Type B pancreatic cell (in vitro differentiated cells): ENCODE measurements at regions not wholly inside any gene's neighbourhood (a gene's known extent, or its start where the extent isn't known, plus 50 kb on each side); places are given as distances from the start of the nearest gene placed in this dataset.

Experiments used
- DNase-seq: peaks from one replicate; pipeline ENCODE4 v3.0.0; 2021; ENCODE audit warnings: mixed read lengths; ENCODE audit not compliant: unreplicated experiment; ENCODE audit errors: extremely low spot score
- H3K27ac Mint-ChIP-seq: 2 replicates; pipeline ENCODE4 v1.8.0; 2021; ENCODE audit warnings: mild to moderate bottlenecking, mixed read lengths
- H3K27me3 Mint-ChIP-seq: 2 replicates; pipeline ENCODE4 v1.8.0; 2021; ENCODE audit warnings: mixed read lengths
- H3K36me3 Mint-ChIP-seq: 2 replicates; pipeline ENCODE4 v1.8.0; 2021; ENCODE audit warnings: mixed read lengths
- H3K4me1 Mint-ChIP-seq: one replicate; pipeline ENCODE4 v1.8.0; 2021; ENCODE audit warnings: mixed read lengths; ENCODE audit not compliant: unreplicated experiment
- H3K4me3 Mint-ChIP-seq: 2 replicates; pipeline ENCODE4 v1.8.0; 2021; ENCODE audit warnings: mild to moderate bottlenecking, mixed read lengths
- H3K9me3 Mint-ChIP-seq: 2 replicates; pipeline ENCODE4 v1.8.0; 2021; ENCODE audit warnings: mixed read lengths
- TF ChIP-seq, protein P1 (sequence below): fragments of 200-600 bp; sonication (generic); conservative IDR thresholded peaks from 2 replicates; pipeline ENCODE4 v1.5.0; 2021; ENCODE audit warnings: antibody characterized with exemption, mild to moderate bottlenecking

DNA sequence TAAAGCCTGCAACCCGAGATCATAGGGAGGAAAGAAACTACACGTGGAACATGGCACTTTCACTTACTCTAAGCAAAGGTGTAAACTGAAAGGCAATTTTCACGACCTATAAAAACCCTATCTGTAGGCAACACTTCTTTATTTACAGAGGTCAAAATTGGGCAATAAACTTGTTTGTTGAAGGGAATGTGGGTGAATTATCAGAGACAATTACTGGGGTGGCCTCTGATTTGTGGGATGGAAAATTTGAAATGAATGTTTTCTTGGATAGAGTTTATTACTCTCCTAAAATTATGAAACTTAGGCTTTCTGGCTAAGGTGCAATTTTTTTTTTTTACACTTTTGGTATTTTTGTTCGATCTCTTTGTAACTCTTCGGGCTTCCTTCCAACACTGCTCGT, 734.1 kb upstream of the TENM3 start:
- peaks cover 47% of the 10 kb centered on the region for H3K4me1 Mint-ChIP-seq
- H3K9me3 Mint-ChIP-seq = no peaks in the 10 kb centered on the region
- DNase-seq = no peak
- TF ChIP-seq, protein P1, sequence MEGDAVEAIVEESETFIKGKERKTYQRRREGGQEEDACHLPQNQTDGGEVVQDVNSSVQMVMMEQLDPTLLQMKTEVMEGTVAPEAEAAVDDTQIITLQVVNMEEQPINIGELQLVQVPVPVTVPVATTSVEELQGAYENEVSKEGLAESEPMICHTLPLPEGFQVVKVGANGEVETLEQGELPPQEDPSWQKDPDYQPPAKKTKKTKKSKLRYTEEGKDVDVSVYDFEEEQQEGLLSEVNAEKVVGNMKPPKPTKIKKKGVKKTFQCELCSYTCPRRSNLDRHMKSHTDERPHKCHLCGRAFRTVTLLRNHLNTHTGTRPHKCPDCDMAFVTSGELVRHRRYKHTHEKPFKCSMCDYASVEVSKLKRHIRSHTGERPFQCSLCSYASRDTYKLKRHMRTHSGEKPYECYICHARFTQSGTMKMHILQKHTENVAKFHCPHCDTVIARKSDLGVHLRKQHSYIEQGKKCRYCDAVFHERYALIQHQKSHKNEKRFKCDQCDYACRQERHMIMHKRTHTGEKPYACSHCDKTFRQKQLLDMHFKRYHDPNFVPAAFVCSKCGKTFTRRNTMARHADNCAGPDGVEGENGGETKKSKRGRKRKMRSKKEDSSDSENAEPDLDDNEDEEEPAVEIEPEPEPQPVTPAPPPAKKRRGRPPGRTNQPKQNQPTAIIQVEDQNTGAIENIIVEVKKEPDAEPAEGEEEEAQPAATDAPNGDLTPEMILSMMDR = no peak
- no peak overlapping the region for H3K27ac Mint-ChIP-seq
- no peaks in the 10 kb centered on the region for H3K36me3 Mint-ChIP-seq
- peaks cover 6% of the 10 kb centered on the region for H3K27me3 Mint-ChIP-seq
- no peak overlapping the region for H3K4me3 Mint-ChIP-seq

DNA sequence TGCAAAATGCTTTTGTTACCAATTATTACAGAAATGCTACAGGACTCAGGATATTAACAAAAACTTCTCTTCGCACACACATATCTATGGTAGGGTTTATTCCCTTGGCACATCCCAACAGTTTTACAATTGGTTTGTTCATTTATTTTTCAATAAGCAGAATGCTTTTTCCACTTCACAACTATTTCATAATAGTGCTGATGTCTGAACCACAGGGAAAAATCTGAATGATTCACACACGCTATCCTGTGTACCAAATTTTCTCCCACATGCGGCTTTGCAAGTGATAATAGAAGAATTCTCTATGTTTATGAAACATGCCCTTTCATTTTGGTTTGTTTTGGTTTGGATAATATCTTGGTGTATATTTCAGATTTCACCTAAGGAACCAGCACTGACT, 725.7 kb upstream of the TENM3 start:
- Mint-ChIP-seq H3K27me3 (no peaks in the 10 kb centered on the region), H3K36me3 (no peaks in the 10 kb centered on the region), H3K9me3 (peaks cover under 1% of the 10 kb centered on the region), H3K4me3 (no peak overlapping the region), H3K4me1 (no peaks in the 10 kb centered on the region), H3K27ac (no peak overlapping the region)
- DNase-seq = no peak
- TF ChIP-seq, protein P1 = no peak

DNA sequence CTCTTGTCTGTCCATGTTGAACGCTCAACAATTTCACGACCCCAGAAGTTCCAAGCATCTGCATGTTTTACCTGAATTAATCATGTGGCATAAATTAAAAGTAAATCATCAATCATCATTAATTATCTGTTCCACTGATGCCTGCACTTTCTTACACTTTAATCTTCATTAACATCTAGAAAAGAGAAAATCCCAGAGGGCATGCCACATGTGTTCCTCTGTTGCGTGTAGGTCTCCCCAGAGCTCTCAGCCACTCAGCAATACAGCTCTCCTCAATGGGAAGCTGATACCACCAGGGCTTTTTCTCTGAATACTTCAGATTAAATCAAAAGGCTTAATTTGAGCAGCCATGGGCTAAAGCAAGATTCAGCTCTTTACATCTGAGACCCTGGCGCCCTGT, 722.4 kb upstream of the TENM3 start:
- H3K27me3 Mint-ChIP-seq = no peaks in the 10 kb centered on the region
- H3K27ac Mint-ChIP-seq = no peak overlapping the region
- peaks cover 3% of the 10 kb centered on the region for H3K36me3 Mint-ChIP-seq
- peaks cover 20% of the 10 kb centered on the region for H3K4me1 Mint-ChIP-seq
- no peak for DNase-seq
- TF ChIP-seq, protein P1 = no peak
- H3K9me3 Mint-ChIP-seq = peaks cover 10% of the 10 kb centered on the region
- H3K4me3 Mint-ChIP-seq = no peak overlapping the region

DNA sequence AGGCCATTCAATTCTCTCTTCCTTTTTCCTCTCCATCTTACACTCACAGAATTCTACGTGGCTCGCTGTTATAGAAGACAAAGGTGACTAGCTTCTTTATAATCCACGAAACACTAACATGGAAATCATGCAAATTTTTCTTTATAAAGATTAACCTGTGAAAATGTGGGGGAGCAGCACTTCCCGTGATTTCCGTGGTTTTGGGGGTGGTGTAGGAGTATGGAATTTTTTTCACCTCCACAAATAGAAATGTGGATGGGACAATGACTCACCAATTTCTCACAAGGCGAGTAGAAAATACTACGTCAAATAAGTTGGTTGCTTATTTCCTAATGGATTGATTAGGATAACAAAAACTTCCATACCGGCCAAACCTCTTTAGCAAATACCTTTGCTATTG, 719.2 kb upstream of the TENM3 start:
- DNase-seq = no peak
- H3K4me1 Mint-ChIP-seq = peaks cover 32% of the 10 kb centered on the region
- H3K9me3 Mint-ChIP-seq = peaks cover 10% of the 10 kb centered on the region
- TF ChIP-seq, protein P1 = no peak
- H3K36me3 Mint-ChIP-seq = peaks cover 3% of the 10 kb centered on the region
- no peak overlapping the region for H3K4me3 Mint-ChIP-seq
- no peak overlapping the region for H3K27ac Mint-ChIP-seq
- no peaks in the 10 kb centered on the region for H3K27me3 Mint-ChIP-seq

DNA sequence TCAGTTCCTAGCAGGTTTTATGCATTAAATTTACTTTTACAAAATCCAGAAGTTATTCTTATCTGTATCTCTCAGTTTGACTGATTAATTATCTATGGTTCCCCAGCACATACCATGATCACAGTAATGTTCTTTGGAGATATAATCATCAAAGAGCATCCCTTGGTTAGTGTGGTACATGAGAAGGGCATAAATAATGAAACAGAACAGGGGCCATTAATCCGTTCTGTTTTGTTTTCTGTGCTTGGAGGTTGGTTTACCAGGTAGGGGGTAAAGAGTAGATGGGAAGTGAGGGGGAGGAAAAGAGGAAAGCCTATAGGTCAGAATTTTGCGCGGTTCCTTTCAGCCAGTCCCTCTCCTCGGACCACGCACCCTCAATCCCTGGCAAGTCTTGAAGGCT, 718.7 kb upstream of the TENM3 start:
- peak overlapping the region; percentile 11 for H3K4me3 Mint-ChIP-seq
- peaks cover 37% of the 10 kb centered on the region for H3K4me1 Mint-ChIP-seq
- no peak for DNase-seq
- H3K36me3 Mint-ChIP-seq = peaks cover 3% of the 10 kb centered on the region
- TF ChIP-seq, protein P1 = no peak
- peak overlapping the region; percentile 38 for H3K27ac Mint-ChIP-seq
- peaks cover 10% of the 10 kb centered on the region for H3K9me3 Mint-ChIP-seq
- H3K27me3 Mint-ChIP-seq = no peaks in the 10 kb centered on the region

DNA sequence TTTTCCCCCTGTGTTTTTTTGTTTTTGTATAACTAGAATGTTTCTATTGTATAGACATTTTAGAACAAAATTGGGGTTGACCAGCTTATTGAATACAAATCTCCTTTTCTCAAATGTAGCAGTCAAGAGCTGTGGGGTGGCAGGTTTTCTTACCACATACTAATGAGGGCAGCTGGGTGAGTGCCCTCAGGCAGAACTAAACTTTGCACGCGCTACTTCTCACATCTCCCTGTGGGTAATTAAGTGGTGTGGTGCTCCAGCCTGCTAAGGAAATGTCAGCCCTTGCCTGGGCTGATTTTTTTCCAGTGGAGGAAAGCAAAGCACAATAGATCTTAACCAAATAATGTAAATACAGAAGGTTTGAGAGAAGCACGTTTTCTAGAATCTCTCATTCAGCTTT, 717.6 kb upstream of the TENM3 start:
- H3K27ac Mint-ChIP-seq = no peak overlapping the region
- H3K36me3 Mint-ChIP-seq = peaks cover 3% of the 10 kb centered on the region
- no peaks in the 10 kb centered on the region for H3K27me3 Mint-ChIP-seq
- DNase-seq = no peak
- H3K4me1 Mint-ChIP-seq = peaks cover 41% of the 10 kb centered on the region
- peak overlapping the region; percentile 30 for H3K4me3 Mint-ChIP-seq
- peaks cover 10% of the 10 kb centered on the region for H3K9me3 Mint-ChIP-seq
- TF ChIP-seq, protein P1 = no peak
